Loucy (cell line): ENCODE measurements at regions not wholly inside any gene's neighbourhood (a gene's known extent, or its start where the extent isn't known, plus 50 kb on each side); places are given as distances from the start of the nearest gene placed in this dataset.

Experiments used
- EZH2phosphoT487 ChIP-seq: fragments of 200-600 bp; IDR thresholded peaks from 2 replicates; pipeline ENCODE4 v1.6.1; 2018; ENCODE audit warnings: antibody characterized with exemption, mild to moderate bottlenecking, moderate library complexity, borderline replicate concordance
- TF ChIP-seq, protein P1 (sequence below): fragments of 200-600 bp; sonication (generic); conservative IDR thresholded peaks from 2 replicates; pipeline ENCODE4 v1.5.1; 2014; ENCODE audit warnings: mild to moderate bottlenecking, antibody characterized with exemption, low read length

DNA sequence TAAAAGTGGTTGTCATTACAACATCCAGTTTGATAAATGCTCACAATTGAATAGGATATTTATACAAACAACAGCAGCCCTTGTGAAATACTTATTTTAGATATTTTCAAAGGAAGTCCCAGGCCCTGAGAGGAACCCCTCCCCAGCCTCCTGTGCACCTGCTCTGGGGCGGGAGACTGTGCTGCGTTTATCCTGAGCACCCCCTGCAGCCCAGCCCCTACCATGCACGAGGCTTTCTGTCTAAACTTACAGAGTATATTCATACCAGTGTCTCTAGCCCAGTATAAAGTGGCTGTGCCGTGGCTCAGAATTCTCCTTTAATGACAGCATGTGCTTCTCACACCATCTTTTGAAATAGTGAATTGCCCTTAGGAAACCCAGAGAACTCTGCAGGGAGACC is 1084.3 kb downstream of the TMEM121 start:
- TF ChIP-seq, protein P1, sequence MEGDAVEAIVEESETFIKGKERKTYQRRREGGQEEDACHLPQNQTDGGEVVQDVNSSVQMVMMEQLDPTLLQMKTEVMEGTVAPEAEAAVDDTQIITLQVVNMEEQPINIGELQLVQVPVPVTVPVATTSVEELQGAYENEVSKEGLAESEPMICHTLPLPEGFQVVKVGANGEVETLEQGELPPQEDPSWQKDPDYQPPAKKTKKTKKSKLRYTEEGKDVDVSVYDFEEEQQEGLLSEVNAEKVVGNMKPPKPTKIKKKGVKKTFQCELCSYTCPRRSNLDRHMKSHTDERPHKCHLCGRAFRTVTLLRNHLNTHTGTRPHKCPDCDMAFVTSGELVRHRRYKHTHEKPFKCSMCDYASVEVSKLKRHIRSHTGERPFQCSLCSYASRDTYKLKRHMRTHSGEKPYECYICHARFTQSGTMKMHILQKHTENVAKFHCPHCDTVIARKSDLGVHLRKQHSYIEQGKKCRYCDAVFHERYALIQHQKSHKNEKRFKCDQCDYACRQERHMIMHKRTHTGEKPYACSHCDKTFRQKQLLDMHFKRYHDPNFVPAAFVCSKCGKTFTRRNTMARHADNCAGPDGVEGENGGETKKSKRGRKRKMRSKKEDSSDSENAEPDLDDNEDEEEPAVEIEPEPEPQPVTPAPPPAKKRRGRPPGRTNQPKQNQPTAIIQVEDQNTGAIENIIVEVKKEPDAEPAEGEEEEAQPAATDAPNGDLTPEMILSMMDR: no peak
- no peak for TF ChIP-seq EZH2phosphoT487
